Activated CD8-positive, alpha-beta memory T cell treated with anti-CD3 and anti-CD28 coated beads, Interleukin-2, amount 50 U/mL, for 48 hours (primary cell): ENCODE measurements at regions not wholly inside any gene's neighbourhood (a gene's known extent, or its start where the extent isn't known, plus 50 kb on each side); places are given as distances from the start of the nearest gene placed in this dataset.
"Not testable (repeated sequence)": the region's sequence is repeated elsewhere in the genome, so short reads cannot be mapped to it uniquely, and the experiment has no call there.

Source experiments
- DNase-seq: peaks from one replicate; pipeline ENCODE4 v3.0.0-alpha.2; 2020

GRCh38 chr14:53741479-53742232 lies 215.0 kb downstream of the BMP4 start:
- no peak for DNase-seq

GRCh38 chr14:53740570-53740969 lies 216.1 kb downstream of the BMP4 start:
- no peak for DNase-seq

DNA sequence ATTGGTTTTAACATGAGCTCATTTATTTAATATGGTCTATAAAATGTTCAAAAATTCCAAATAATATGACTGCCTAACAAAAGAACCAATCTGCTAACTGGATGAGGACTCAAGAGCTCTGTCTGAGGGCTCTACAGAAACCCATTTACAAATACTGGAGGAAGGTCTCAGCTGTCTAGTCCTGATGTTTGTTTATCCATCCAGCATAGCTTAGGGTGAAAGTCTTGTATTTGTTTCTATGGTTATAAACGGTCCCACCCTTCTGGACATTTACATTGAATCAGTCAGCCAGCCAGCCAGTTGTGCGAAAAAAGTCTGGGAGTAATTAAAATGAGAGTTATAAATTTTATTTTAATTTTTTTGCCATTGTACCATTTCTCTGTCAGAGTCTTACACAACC lies 220.7 kb downstream of the BMP4 start:
- no peak for DNase-seq

DNA sequence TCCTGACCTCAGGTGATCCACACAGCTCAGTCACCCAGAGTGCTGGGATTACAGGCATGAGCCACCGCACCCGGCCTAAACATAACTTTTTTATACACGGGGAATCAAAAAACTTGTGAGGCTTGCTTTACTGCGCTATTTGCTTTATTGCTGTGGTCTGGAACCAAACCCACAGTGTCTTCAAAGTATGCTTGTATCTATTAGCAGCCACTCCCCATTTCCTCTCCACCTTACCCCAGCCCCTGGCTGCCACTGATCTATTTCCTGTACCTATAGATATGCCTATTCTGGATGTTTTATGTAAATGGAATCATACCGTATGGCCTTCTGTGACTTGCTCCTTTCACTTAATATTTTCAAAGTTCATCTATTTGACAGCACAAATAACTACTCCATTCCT lies 233.4 kb downstream of the BMP4 start:
- no peak for DNase-seq

DNA sequence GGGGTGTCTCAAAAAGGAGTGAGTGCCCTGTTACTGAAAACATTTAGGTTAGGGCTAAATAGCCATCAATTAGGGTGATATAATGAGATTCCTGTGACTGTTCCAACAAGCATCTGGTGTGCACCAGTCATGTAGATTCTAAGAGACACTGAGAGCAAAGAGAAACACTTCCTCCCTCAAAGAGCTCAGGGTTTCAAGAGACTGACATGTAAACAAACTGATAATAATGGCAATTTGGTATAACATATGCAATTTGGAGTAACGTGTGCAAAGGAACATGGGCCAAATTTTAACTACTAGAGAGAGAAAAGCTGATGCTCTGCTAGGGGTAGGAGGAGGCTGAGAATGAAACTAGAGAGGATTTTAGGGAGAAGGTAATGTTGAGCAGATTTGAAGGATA lies 237.1 kb downstream of the BMP4 start:
- no peak for DNase-seq

DNA sequence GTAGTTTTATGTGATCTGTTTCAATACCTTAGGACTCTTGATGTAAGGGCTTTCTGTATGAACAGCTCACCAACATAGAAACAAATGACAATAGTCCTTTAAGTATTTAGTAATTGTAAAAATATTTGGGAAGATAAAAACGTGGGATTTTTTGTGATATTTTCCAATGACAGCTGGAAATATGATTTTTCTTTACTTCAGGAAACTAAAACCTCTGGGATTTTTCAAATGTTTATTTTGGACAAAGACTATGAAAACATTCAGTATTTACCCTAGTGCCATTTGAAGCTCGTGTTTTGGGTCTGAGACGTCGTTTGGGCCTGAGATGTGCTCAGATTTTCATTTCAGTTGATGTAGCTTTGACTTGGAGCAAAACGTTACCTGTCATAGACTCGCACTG lies 240.0 kb downstream of the BMP4 start:
- DNase-seq = no peak

GRCh38 chr14:53715193-53715721 lies 241.4 kb downstream of the BMP4 start:
- no peak for DNase-seq

DNA sequence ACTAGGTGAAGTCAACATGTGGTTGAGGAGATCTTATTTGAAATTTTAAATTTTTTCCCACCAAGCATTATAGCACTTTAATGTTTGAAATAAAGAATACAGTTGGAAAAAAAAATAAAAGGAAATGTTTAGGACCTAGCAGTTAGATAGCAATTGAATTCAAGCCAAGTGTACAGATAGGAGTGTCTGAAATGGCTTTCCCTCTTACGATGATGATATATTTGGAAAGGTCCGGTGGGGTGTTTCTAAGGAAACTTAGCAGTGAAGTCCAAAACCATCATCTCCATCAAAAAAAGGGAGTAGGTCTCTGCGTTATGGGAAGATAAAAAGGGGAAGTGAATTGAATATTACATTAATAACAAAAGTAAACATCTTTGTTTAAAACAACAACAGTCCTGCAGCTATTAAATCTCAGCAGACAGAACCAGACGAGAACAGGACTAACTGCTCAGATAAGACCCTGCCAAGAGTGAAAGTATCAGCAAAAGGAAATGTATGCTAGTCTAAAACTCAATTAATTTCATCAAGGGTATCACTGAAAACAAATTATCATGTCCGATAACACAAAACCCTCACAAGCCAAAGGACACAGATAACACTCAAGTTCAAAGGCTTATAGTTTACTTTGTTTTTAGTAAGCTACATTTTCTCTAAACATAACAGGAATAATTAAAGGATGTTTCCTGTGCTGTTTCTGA lies 242.0 kb downstream of the BMP4 start:
- no peak for DNase-seq

DNA sequence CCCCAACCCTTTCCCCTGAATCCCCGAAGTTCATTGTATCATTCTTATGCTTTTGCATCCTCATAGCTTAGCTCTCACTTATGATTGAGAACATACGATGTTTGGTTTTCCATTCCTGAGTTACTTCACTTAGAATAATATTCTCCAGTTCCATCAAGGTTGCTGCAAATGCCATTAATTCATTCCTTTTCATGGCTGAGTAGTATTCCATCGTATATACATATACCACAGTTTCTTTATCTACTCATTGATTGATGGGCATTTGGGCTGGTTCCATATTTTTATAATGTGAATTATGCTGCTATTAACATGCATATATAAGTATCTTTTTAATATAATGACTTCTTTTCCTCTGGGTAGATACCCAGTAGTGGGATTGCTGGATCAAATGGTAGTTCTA lies 243.7 kb downstream of the BMP4 start:
- DNase-seq = not testable (repeated sequence)

DNA sequence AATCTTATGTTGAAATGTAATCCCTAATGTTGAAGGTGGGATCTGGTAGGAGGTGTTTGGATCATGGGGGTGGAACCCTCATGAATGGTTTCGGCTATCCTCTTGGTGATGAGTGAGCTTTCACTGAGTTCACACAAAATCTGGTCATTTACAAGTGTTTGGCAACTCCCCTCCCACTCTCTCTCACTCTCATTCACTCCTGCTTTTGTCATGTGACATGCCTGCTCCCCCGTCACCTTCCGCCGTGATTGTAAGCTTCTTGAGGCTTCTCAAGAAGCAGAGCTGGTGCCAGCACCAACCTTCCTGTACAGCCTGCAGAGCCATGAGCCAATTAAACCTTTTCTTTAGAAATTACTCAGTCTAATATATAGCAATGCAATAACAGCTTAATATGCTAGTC lies 245.4 kb downstream of the BMP4 start:
- DNase-seq = no peak

- no peak for DNase-seq
Observed at GRCh38 chr14:53710615-53711014, 246.0 kb downstream of the BMP4 start.

DNA sequence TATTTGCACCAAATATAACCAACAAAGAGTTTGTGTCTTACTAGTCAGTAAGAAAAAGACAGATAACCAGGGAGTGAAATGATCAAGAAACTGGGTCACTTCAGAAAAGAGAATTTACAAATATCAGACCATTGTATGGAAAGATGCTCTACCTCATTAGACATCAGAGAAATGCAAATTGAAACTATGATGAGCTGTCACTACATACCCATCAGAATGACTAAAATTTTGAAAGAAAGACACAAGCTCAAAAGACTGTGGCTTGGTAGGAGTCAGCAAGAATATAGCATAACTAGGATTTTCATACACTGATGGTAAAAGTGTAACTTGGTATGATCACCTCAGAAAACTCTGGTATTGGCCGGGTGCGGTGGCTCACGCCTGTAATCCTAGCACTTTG lies 247.2 kb downstream of the BMP4 start:
- no peak for DNase-seq

DNA sequence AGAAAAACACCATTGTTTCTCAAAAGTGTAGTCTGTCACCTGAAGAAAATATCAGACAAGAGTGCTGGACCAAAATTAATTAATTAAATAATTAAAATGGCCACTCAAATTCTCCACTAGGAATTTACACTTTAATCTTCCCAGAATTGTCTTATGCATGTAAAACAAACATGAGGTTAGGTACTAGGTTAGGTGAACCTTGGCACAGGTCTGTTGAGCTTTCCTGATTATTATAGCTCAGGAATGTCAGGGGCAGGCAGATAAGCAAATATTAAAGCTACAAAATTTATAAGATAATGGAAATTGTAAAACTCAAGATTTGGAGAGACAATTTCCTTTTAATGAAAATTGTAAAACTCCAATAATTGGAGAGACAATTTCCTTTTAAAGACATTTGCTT lies 253.2 kb downstream of the BMP4 start:
- DNase-seq = no peak

DNA sequence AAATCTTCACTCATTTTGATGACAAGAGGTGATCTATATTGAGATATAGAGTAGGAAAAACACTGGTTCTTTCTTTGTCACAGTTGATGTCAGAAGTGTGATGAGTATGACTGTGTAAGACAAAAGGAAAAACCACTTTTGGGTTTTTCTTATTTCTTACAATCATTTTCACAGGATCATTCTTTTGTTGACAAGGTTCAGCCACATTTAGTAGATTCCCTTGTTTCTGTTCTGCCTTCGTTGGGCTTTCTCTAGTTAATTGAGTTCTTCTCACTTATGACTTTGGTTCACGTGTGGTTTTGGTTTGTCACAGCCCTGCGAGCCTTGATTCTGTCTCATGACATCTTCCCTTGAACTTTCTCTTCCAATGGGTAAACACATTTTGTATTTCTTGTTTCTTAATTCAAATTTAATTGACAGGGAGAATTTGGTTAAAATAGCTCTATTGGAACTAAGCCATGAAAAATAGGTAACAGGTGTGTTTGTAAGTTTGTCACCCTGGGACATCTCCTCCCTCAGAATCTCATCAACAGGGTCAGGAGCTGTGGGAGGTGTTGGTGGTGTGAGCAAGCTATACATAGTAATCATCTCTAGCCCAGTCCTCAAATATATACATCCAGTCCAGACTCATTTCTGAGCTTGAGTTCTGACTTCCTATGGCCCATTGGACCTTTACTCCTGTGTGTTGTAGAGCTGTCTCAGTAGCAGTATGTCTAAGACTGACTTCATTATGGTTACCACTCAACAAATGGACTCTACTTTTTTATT lies 255.3 kb downstream of the BMP4 start:
- no peak for DNase-seq

- no peak for DNase-seq
Observed at GRCh38 chr14:53696217-53696965, 260.2 kb downstream of the BMP4 start.

- no peak for DNase-seq
Observed at GRCh38 chr14:53695692-53696214, 260.9 kb downstream of the BMP4 start.

DNA sequence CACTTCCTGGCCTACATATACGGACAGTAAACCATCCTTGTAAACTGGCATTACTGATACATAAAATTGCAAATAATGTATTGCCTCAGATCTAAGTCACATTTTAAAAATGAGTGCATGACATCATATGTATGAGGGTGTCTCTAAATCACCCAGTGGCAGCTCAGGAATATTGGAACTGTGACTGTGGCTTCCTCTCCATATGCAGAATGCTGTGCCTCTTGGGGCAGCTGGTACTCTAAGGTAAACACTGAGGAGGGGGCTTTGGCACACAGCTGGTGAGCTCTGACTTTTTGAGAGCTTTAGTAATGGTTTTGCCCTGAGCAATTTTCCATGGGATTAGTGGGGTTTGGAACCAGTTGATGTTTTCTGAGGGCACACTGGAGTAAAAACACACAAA lies 263.7 kb downstream of the BMP4 start:
- DNase-seq = no peak

- no peak for DNase-seq
Observed at GRCh38 chr14:53692451-53692850, 264.2 kb downstream of the BMP4 start.

- DNase-seq = no peak
Observed at GRCh38 chr14:53683229-53683628, 273.4 kb downstream of the BMP4 start.

- DNase-seq = no peak
Observed at GRCh38 chr14:53672526-53672925, 284.1 kb downstream of the BMP4 start.

DNA sequence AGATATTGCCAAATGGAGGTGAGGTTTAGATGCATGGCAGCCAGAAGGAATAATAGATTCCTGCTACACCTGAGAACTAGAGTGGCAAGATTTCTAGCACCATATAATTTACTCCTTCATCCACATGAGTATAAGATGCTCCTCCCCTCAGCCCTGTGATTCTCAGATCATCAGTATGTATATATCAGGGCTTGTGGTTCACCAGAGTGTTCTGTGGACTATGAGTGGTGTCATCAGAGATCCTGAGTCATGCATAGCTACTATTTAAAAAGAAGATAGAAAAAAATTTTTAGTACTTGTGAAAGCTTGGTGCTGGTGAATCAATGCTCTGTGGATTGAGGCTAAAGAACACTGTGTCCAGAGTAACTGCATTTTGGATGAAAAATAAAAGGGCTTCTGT lies 285.9 kb downstream of the BMP4 start:
- DNase-seq = no peak

DNA sequence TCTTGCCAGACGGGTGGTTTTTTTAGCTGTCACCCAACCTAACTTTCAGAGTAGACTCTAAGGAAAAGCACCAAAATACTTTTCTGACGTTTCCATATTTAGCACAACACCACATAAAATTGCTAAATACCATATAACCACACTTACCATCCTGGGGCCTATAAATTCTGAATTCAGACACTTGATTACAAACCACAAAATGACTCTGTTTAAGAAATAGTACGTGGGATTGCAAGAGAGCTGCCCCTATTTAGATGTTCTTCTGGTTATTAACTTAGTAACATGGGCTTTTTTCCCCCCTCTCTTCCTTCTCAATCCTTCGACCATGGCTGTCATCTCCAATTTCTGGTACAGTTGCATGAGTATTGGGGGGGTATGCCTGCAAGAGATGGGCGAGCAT lies 287.7 kb downstream of the BMP4 start:
- DNase-seq = no peak

DNA sequence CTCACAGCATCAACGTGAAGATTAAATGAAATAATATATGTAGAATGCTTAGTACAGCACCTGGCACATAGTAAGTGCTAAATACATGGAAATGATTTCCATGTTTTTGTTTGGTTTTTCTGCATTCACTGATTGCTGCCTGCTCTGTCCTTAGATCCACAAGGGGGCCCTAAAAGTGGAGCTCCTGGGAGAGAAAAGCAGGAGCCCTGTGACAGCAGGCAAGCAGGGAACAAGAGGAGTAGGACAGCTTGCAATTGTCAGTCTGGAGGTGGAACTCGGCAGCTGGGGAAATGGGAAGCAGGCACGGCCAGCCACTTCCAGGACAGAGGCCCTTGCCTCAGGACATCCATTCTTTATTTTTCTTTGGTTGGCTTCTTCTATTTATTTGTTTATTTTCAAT lies 292.9 kb downstream of the BMP4 start:
- DNase-seq = no peak
